HG03159 (cell line): ENCODE measurements at regions not wholly inside any gene's neighbourhood (a gene's known extent, or its start where the extent isn't known, plus 50 kb on each side); places are given as distances from the start of the nearest gene placed in this dataset.

Experiments
- ATAC-seq: cut with Tn5 transposase; IDR thresholded peaks from one replicate; pipeline ENCODE4 v1.9.1; 2021; ENCODE audit warnings: mild to moderate bottlenecking, moderate library complexity; ENCODE audit not compliant: unreplicated experiment

- no peak for ATAC-seq
Measured at GRCh38 chr6:147903321-147903720, 394.8 kb downstream of the SAMD5 start.

- no peak for ATAC-seq
Measured at GRCh38 chr6:147903931-147904330, 395.4 kb downstream of the SAMD5 start.

GRCh38 chr6:147904416-147904815 lies 395.9 kb downstream of the SAMD5 start:
- no peak for ATAC-seq

GRCh38 chr6:147905711-147906110 lies 397.2 kb downstream of the SAMD5 start:
- ATAC-seq: no peak

GRCh38 chr6:147906361-147906760 lies 397.9 kb downstream of the SAMD5 start:
- no peak for ATAC-seq

GRCh38 chr6:147909640-147910039 lies 401.1 kb downstream of the SAMD5 start:
- no peak for ATAC-seq

GRCh38 chr6:147910281-147910680 lies 401.8 kb downstream of the SAMD5 start:
- ATAC-seq: no peak

- no peak for ATAC-seq
Measured at GRCh38 chr6:147911057-147911456, 402.6 kb downstream of the SAMD5 start.

- ATAC-seq: no peak
Measured at GRCh38 chr6:147911686-147912085, 403.2 kb downstream of the SAMD5 start.

- no peak for ATAC-seq
Measured at GRCh38 chr6:147922799-147923198, 414.3 kb downstream of the SAMD5 start.

- no peak for ATAC-seq
Measured at GRCh38 chr6:147924598-147924997, 416.1 kb downstream of the SAMD5 start.

- ATAC-seq: no peak
Measured at GRCh38 chr6:147925826-147926225, 416.8 kb upstream of the SASH1 start.

- ATAC-seq: no peak
Measured at GRCh38 chr6:147930745-147931144, 411.9 kb upstream of the SASH1 start.

- no peak for ATAC-seq
Measured at GRCh38 chr6:147933224-147933623, 409.4 kb upstream of the SASH1 start.

- ATAC-seq: no peak
Measured at GRCh38 chr6:147935656-147936055, 407.0 kb upstream of the SASH1 start.

- ATAC-seq: no peak
Measured at GRCh38 chr6:147936703-147937470, 405.8 kb upstream of the SASH1 start.

GRCh38 chr6:147941143-147941542 lies 401.5 kb upstream of the SASH1 start:
- no peak for ATAC-seq

GRCh38 chr6:147942363-147942762 lies 400.3 kb upstream of the SASH1 start:
- ATAC-seq: no peak

- no peak for ATAC-seq
Measured at GRCh38 chr6:147944122-147944521, 398.5 kb upstream of the SASH1 start.

GRCh38 chr6:147947521-147947920 lies 395.1 kb upstream of the SASH1 start:
- ATAC-seq: no peak

- ATAC-seq: no peak
Measured at GRCh38 chr6:147949981-147950622, 392.5 kb upstream of the SASH1 start.

- no peak for ATAC-seq
Measured at GRCh38 chr6:147950623-147950987, 392.0 kb upstream of the SASH1 start.

- no peak for ATAC-seq
Measured at GRCh38 chr6:147951726-147952125, 390.9 kb upstream of the SASH1 start.
